ENCODE measurements at regions not wholly inside any gene's neighbourhood (a gene's known extent, or its start where the extent isn't known, plus 50 kb on each side); places are given as distances from the start of the nearest gene placed in this dataset.

GRCh38 chr13:70604448-70604847, 496.2 kb upstream of the KLHL1 start:
- TF ChIP-seq CTCF (IDR thresholded peaks at IDR 0.05): no peak
- no peak for ATAC-seq
- intact Hi-C loops (cut with DNase I): no loop called here

GRCh38 chr13:70593716-70594115, 485.5 kb upstream of the KLHL1 start:
- no peak overlapping the region for H3K4me3 ChIP-seq
- no peak for TF ChIP-seq CTCF (IDR thresholded peaks at IDR 0.05)
- H3K27ac ChIP-seq: no peak overlapping the region
- DNase-seq (no peak), ATAC-seq (no peak)
- intact Hi-C loops (cut with DNase I): no loop called here
- no peaks in the 10 kb centered on the region for H3K27me3 ChIP-seq
- H3K4me1 ChIP-seq: no peaks in the 10 kb centered on the region
- H3K36me3 ChIP-seq: no peaks in the 10 kb centered on the region
- no peaks in the 10 kb centered on the region for H3K9me3 ChIP-seq

More at GRCh38 chr13:70604448-70604847, 496.2 kb upstream of the KLHL1 start:
- Histone ChIP-seq H3K36me3 (no peaks in the 10 kb centered on the region), H3K9me3 (no peaks in the 10 kb centered on the region), H3K27me3 (no peaks in the 10 kb centered on the region), H3K4me3 (no peak overlapping the region), H3K27ac (no peak overlapping the region), H3K4me1 (no peaks in the 10 kb centered on the region)
- DNase-seq: no peak

DNA sequence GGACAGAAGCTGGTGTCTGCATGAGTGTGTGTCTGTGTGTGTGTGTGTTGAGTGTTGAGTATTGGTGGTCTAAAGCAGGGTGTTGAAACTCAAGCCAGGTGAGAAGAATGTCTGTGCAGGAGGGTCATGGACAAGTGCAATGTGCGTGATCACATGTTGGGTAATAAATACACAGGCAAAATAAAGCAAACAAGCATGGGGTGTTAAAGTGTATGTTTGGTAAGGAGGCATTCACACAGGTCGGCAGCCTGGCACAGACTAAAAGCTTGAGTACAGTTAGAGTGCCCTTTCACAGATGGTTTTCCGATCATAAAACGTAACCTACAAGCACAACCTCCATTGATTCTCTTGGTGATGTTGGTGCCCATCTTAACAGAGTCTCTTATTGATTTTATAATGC, 476.9 kb upstream of the KLHL1 start:
- H3K36me3 ChIP-seq: no peaks in the 10 kb centered on the region
- ATAC-seq (no peak), DNase-seq (no peak)
- H3K4me3 ChIP-seq: no peak overlapping the region
- H3K9me3 ChIP-seq: no peaks in the 10 kb centered on the region
- no peaks in the 10 kb centered on the region for H3K27me3 ChIP-seq
- H3K27ac ChIP-seq: no peak overlapping the region
- intact Hi-C loops (cut with DNase I): no loop called here
- no peak for TF ChIP-seq CTCF (IDR thresholded peaks at IDR 0.05)
- no peaks in the 10 kb centered on the region for H3K4me1 ChIP-seq

DNA sequence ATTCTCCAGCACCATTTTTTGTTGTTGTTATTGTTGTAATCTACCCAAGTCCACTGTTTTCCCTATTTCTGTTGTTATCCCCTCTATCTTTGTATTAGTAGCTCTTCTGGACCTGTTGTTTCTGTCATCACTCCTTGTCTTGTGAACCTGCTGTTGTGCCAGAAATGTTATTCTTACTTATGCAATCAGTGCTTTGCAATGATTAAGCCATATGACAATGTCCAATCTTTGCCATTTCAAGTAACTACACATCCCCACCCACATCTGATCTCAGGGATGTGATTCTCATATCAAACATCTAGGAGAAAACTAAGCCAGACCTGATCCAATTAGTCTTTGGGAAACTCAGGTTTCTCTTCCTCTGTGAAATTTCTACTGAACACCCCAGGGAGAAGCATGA, 472.6 kb upstream of the KLHL1 start:
- DNase-seq (no peak), ATAC-seq (no peak)
- intact Hi-C loops (cut with DNase I): no loop called here
- H3K9me3 ChIP-seq: no peaks in the 10 kb centered on the region
- no peaks in the 10 kb centered on the region for H3K36me3 ChIP-seq
- H3K27me3 ChIP-seq: no peaks in the 10 kb centered on the region
- no peak overlapping the region for H3K27ac ChIP-seq
- no peaks in the 10 kb centered on the region for H3K4me1 ChIP-seq
- TF ChIP-seq CTCF (IDR thresholded peaks at IDR 0.05): no peak
- H3K4me3 ChIP-seq: no peak overlapping the region

GRCh38 chr13:70579941-70580340, 471.7 kb upstream of the KLHL1 start:
- Histone ChIP-seq H3K27ac (no peak overlapping the region), H3K9me3 (no peaks in the 10 kb centered on the region), H3K27me3 (no peaks in the 10 kb centered on the region), H3K4me3 (no peak overlapping the region), H3K4me1 (no peaks in the 10 kb centered on the region), H3K36me3 (no peaks in the 10 kb centered on the region)
- DNase-seq: no peak
- no peak for TF ChIP-seq CTCF (IDR thresholded peaks at IDR 0.05)
- no peak for ATAC-seq
- intact Hi-C loops (cut with DNase I): no loop called here

DNA sequence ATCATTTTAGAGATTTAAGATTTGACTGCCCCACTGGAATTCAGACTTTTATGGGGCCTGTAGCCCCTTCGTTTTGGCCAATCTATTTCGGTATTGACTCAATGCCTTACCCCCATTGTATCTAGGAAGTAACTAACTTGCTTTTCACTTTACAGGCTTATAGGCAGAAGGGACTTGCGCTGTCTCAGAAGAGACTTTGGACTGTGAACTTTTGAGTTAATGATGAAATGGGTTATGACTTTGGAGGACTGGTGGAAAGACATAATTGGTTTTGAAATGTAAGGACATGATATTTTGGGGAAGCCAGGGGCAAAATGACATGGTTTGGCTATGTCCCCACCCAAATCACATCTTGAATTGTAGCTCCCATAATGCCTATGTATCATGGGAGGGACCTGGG, 463.0 kb upstream of the KLHL1 start:
- intact Hi-C loops (cut with DNase I): no loop called here
- Histone ChIP-seq H3K27ac (no peak overlapping the region), H3K4me3 (no peak overlapping the region), H3K9me3 (no peaks in the 10 kb centered on the region), H3K27me3 (no peaks in the 10 kb centered on the region), H3K4me1 (no peaks in the 10 kb centered on the region), H3K36me3 (no peaks in the 10 kb centered on the region)
- no peak for TF ChIP-seq CTCF (IDR thresholded peaks at IDR 0.05)
- ATAC-seq: no peak
- DNase-seq: no peak

Measured in upper lobe of right lung (tissue), 1 donor.